Nephron (organoid): ENCODE measurements at regions not wholly inside any gene's neighbourhood (a gene's known extent, or its start where the extent isn't known, plus 50 kb on each side); places are given as distances from the start of the nearest gene placed in this dataset.

ENCODE experiments used
- H3K27ac Mint-ChIP-seq, 3 experiments: 2 replicates each; pipeline ENCODE4 v1.8.0; 2020; ENCODE audit warnings: mixed read lengths in 3 of 3, mild to moderate bottlenecking in 2 of 3, moderate library complexity in 1 of 3
- H3K27me3 Mint-ChIP-seq: 2 replicates; pipeline ENCODE4 v1.8.0; 2021; ENCODE audit warnings: low read depth, mild to moderate bottlenecking, moderate library complexity, mixed read lengths
- H3K36me3 Mint-ChIP-seq: 2 replicates; pipeline ENCODE4 v1.8.0; 2020; ENCODE audit warnings: low read depth, mixed read lengths
- H3K4me1 Mint-ChIP-seq: 2 replicates; pipeline ENCODE4 v1.8.0; 2020; ENCODE audit warnings: mixed read lengths
- H3K4me3 Mint-ChIP-seq, 3 experiments: 2 replicates each; pipeline ENCODE4 v1.8.0; 2020; ENCODE audit warnings: mild to moderate bottlenecking in 3 of 3, mixed read lengths in 3 of 3, moderate library complexity in 2 of 3
- H3K9me3 Mint-ChIP-seq: 2 replicates; pipeline ENCODE4 v1.8.0; 2020; ENCODE audit warnings: mixed read lengths
- TF ChIP-seq, protein P1 (sequence below), 3 experiments: fragments of 200-600 bp; sonication (generic); IDR thresholded peaks; one replicate each; pipeline ENCODE4 v1.5.0; 2021; ENCODE audit warnings: antibody characterized with exemption in 3 of 3; ENCODE audit not compliant: unreplicated experiment in 3 of 3

DNA sequence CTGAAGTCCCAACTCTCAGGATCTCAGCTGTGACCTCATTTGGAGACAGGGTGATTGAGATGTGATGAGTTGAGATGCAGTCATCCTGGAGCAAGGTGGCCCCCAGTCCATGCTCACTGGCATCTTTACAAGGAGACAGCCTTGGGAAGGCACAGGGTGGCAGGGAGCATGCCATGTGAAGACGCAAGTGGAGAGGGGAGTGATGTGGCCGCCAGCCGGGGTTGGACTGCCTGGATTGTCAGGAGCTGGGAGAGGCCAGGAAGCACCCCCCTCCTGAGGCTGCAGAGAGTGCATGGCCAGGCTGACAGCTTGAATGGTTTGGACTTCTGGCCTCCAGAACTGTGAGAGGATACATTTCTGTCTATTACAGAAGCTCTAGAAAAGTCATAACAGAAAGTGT, 194.4 kb downstream of the UQCRFS1 start:
- TF ChIP-seq, protein P1, sequence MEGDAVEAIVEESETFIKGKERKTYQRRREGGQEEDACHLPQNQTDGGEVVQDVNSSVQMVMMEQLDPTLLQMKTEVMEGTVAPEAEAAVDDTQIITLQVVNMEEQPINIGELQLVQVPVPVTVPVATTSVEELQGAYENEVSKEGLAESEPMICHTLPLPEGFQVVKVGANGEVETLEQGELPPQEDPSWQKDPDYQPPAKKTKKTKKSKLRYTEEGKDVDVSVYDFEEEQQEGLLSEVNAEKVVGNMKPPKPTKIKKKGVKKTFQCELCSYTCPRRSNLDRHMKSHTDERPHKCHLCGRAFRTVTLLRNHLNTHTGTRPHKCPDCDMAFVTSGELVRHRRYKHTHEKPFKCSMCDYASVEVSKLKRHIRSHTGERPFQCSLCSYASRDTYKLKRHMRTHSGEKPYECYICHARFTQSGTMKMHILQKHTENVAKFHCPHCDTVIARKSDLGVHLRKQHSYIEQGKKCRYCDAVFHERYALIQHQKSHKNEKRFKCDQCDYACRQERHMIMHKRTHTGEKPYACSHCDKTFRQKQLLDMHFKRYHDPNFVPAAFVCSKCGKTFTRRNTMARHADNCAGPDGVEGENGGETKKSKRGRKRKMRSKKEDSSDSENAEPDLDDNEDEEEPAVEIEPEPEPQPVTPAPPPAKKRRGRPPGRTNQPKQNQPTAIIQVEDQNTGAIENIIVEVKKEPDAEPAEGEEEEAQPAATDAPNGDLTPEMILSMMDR (IDR thresholded peaks at IDR 0.05; ENCODE audit: unreplicated experiment in 3 of 3): no peak
- Mint-ChIP-seq H3K9me3 (no peaks in the 10 kb centered on the region), H3K36me3 (no peaks in the 10 kb centered on the region), H3K4me3 (no peak overlapping the region), H3K27ac (no peak overlapping the region), H3K27me3 (peaks cover 51% of the 10 kb centered on the region), H3K4me1 (no peaks in the 10 kb centered on the region)

GRCh38 chr19:29017788-29018187, 195.2 kb downstream of the UQCRFS1 start:
- TF ChIP-seq, protein P1 (IDR thresholded peaks at IDR 0.05; ENCODE audit: unreplicated experiment in 3 of 3): no peak
- Mint-ChIP-seq H3K27me3 (peaks cover 57% of the 10 kb centered on the region), H3K27ac (no peak overlapping the region), H3K36me3 (no peaks in the 10 kb centered on the region), H3K4me3 (no peak overlapping the region), H3K9me3 (no peaks in the 10 kb centered on the region), H3K4me1 (no peaks in the 10 kb centered on the region)

DNA sequence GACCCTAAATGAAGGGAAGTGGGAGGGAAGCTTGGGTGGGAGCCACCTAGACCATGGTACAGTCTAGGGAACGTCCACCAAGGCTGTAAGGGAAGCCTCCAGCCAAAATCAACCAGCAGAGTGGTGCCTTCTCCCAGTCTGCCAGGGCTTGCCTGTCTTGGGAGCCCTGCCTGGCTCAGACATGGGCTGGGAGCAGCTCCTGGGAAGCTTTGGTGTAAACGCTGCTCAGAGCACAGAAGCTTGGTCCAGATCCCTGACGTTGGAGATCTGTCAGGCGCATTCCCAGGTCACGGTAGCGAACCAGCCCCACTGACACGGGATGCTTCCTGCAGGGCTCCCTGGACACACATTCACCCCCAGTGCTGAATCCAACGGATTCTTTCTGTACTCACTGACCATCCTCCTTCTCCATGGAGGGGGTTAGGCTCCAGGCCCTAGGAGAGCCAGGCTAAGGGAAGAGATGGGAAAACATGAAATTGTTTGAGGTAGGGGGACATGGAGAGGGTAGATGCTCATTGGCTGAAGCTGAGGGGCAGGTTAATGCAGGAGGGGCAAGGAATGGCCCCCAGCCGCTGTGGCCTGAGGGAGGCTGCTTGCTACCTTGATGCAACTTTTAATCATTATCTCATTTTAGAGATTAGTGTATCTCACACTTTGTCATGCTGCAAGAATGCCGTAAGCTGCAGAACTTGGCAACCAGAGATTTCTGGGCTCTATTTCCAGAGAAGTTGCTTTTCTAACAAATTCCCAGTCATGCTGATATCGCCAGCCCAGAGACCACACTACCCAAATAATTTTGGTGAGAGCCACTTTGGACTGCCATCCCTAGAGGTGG, 195.8 kb downstream of the UQCRFS1 start:
- Mint-ChIP-seq H3K36me3 (no peaks in the 10 kb centered on the region), H3K4me3 (no peak overlapping the region), H3K27me3 (peaks cover 60% of the 10 kb centered on the region), H3K27ac (no peak overlapping the region), H3K4me1 (no peaks in the 10 kb centered on the region), H3K9me3 (no peaks in the 10 kb centered on the region)
- TF ChIP-seq, protein P1 (IDR thresholded peaks at IDR 0.05; ENCODE audit: unreplicated experiment in 3 of 3): no peak

GRCh38 chr19:29016353-29016752, 196.6 kb downstream of the UQCRFS1 start:
- Mint-ChIP-seq H3K27me3 (peaks cover 54% of the 10 kb centered on the region), H3K27ac (no peak overlapping the region), H3K9me3 (no peaks in the 10 kb centered on the region), H3K4me1 (no peaks in the 10 kb centered on the region), H3K36me3 (no peaks in the 10 kb centered on the region), H3K4me3 (no peak overlapping the region)
- TF ChIP-seq, protein P1 (IDR thresholded peaks at IDR 0.05; ENCODE audit: unreplicated experiment in 3 of 3): no peak

GRCh38 chr19:29015569-29015968, 197.4 kb downstream of the UQCRFS1 start:
- no peak overlapping the region for H3K27ac Mint-ChIP-seq
- H3K36me3 Mint-ChIP-seq: no peaks in the 10 kb centered on the region
- TF ChIP-seq, protein P1 (IDR thresholded peaks at IDR 0.05; ENCODE audit: unreplicated experiment in 3 of 3): no peak
- no peaks in the 10 kb centered on the region for H3K4me1 Mint-ChIP-seq
- H3K4me3 Mint-ChIP-seq: no peak overlapping the region
- no peaks in the 10 kb centered on the region for H3K9me3 Mint-ChIP-seq
- peaks cover 54% of the 10 kb centered on the region for H3K27me3 Mint-ChIP-seq
